H9 (cell line): ENCODE measurements at regions not wholly inside any gene's neighbourhood (a gene's known extent, or its start where the extent isn't known, plus 50 kb on each side); places are given as distances from the start of the nearest gene placed in this dataset.

Source experiments
- DNase-seq: peaks from one replicate; pipeline ENCODE4 v3.0.0-alpha.2; 2017
- H2AFZ ChIP-seq: one replicate; pipeline ENCODE4 v1.6.1; 2013; ENCODE audit warnings: mild to moderate bottlenecking, low read length, control low read depth, moderate library complexity
- H2AK5ac ChIP-seq: 2 replicates; pipeline ENCODE4 v1.6.1; 2013; ENCODE audit warnings: low read length, control low read depth, mixed read lengths; ENCODE audit not compliant: insufficient read length
- H2BK120ac ChIP-seq: one replicate; pipeline ENCODE4 v1.6.1; 2013; ENCODE audit warnings: low read depth, mild to moderate bottlenecking, low read length, control low read depth, inconsistent platforms; ENCODE audit not compliant: poor library complexity, severe bottlenecking
- H2BK12ac ChIP-seq: 2 replicates; pipeline ENCODE4 v1.6.1; 2013; ENCODE audit warnings: low read length, control low read depth, mixed read lengths, low read depth; ENCODE audit not compliant: insufficient read length
- H2BK15ac ChIP-seq: 2 replicates; pipeline ENCODE4 v1.6.1; 2013; ENCODE audit warnings: low read depth, low read length, control low read depth
- H2BK20ac ChIP-seq: one replicate; pipeline ENCODE4 v1.6.1; 2013; ENCODE audit warnings: low read depth, mild to moderate bottlenecking, low read length, control low read depth, inconsistent platforms; ENCODE audit not compliant: poor library complexity, severe bottlenecking
- H2BK5ac ChIP-seq: 2 replicates; pipeline ENCODE4 v1.6.1; 2013; ENCODE audit warnings: low read length, control low read depth, mixed read lengths; ENCODE audit not compliant: insufficient read length
- H3K14ac ChIP-seq: 2 replicates; pipeline ENCODE4 v1.6.1; 2013; ENCODE audit warnings: low read length, control low read depth; ENCODE audit not compliant: insufficient read depth
- H3K18ac ChIP-seq: 2 replicates; pipeline ENCODE4 v1.6.1; 2013; ENCODE audit warnings: low read depth, mild to moderate bottlenecking, mixed read lengths, low read length, control low read depth; ENCODE audit not compliant: insufficient read length
- H3K23ac ChIP-seq: 2 replicates; pipeline ENCODE4 v1.6.1; 2013; ENCODE audit warnings: low read length, control low read depth, mixed read lengths, low read depth; ENCODE audit not compliant: insufficient read length
- H3K23me2 ChIP-seq: 2 replicates; pipeline ENCODE4 v1.6.1; 2013; ENCODE audit warnings: low read depth, mild to moderate bottlenecking, mixed read lengths, low read length, control low read depth; ENCODE audit not compliant: insufficient read length, poor library complexity, severe bottlenecking
- H3K27ac ChIP-seq: 2 replicates; pipeline ENCODE4 v1.5.1; 2013; ENCODE audit warnings: low read length, control low read depth, mixed read lengths, low read depth; ENCODE audit not compliant: insufficient read length
- H3K27me3 ChIP-seq: 2 replicates; pipeline ENCODE4 v1.6.1; 2013; ENCODE audit warnings: low read length, control low read depth, inconsistent platforms; ENCODE audit not compliant: insufficient read depth
- H3K4ac ChIP-seq: 2 replicates; pipeline ENCODE4 v1.6.1; 2013; ENCODE audit warnings: low read depth, mild to moderate bottlenecking, control low read depth, inconsistent platforms, low read length, moderate library complexity
- H3K4me1 ChIP-seq: 2 replicates; pipeline ENCODE4 v1.6.1; 2013; ENCODE audit warnings: low read length, control low read depth, inconsistent platforms; ENCODE audit not compliant: insufficient read depth
- H3K4me2 ChIP-seq: 2 replicates; pipeline ENCODE4 v1.6.1; 2013; ENCODE audit warnings: low read length, control low read depth, mixed read lengths; ENCODE audit not compliant: insufficient read length, insufficient read depth
- H3K56ac ChIP-seq: 2 replicates; pipeline ENCODE4 v1.6.1; 2013; ENCODE audit warnings: low read depth, mild to moderate bottlenecking, mixed read lengths, low read length, control low read depth; ENCODE audit not compliant: insufficient read length
- H3K79me1 ChIP-seq: 2 replicates; pipeline ENCODE4 v1.6.1; 2013; ENCODE audit warnings: low read depth, mild to moderate bottlenecking, moderate library complexity, low read length, control low read depth, inconsistent platforms; ENCODE audit not compliant: insufficient read depth, poor library complexity, severe bottlenecking
- H3K79me2 ChIP-seq: 2 replicates; pipeline ENCODE4 v1.6.1; 2013; ENCODE audit warnings: low read length, control low read depth, inconsistent platforms; ENCODE audit not compliant: insufficient read depth
- H3K9ac ChIP-seq: 2 replicates; pipeline ENCODE4 v1.6.1; 2013; ENCODE audit warnings: low read length, control low read depth, mixed read lengths; ENCODE audit not compliant: insufficient read length; ENCODE audit errors: extremely low read depth
- H3K9me3 ChIP-seq: one replicate; pipeline ENCODE4 v1.6.1; 2013; ENCODE audit warnings: low read depth, low read length, inconsistent platforms; ENCODE audit not compliant: control insufficient read depth
- H3T11ph ChIP-seq: one replicate; pipeline ENCODE4 v1.6.1; 2013; ENCODE audit warnings: mild to moderate bottlenecking, low read length, control low read depth, inconsistent platforms
- H4K20me1 ChIP-seq: one replicate; pipeline ENCODE4 v1.6.1; 2013; ENCODE audit not compliant: control insufficient read depth, insufficient read length, insufficient read depth
- H4K5ac ChIP-seq: 2 replicates; pipeline ENCODE4 v1.6.1; 2013; ENCODE audit warnings: low read depth, mild to moderate bottlenecking, mixed read lengths, low read length, control low read depth; ENCODE audit not compliant: insufficient read length
- H4K8ac ChIP-seq: replicated peaks from 2 replicates; pipeline ENCODE4 v1.6.1; 2013; ENCODE audit warnings: low read length, control low read depth, mixed read lengths, low read depth; ENCODE audit not compliant: insufficient read length
- H4K91ac ChIP-seq: 2 replicates; pipeline ENCODE4 v1.6.1; 2013; ENCODE audit warnings: low read depth, mild to moderate bottlenecking, moderate library complexity, mixed read lengths, low read length, control low read depth; ENCODE audit not compliant: insufficient read length
- H3K27ac Mint-ChIP-seq, 3 experiments: 2 replicates in 2 of 3; 3 replicates in 1 of 3; pipeline ENCODE4 v1.8.0; 2020 to 2021; ENCODE audit warnings: mixed read lengths in 3 of 3, mild to moderate bottlenecking in 1 of 3, moderate library complexity in 1 of 3
- H3K27me3 Mint-ChIP-seq: 2 replicates; pipeline ENCODE4 v1.8.0; 2021; ENCODE audit warnings: low read depth, mild to moderate bottlenecking, moderate library complexity, mixed read lengths
- H3K36me3 Mint-ChIP-seq, 3 experiments: 2 replicates in 2 of 3; 3 replicates in 1 of 3; pipeline ENCODE4 v1.8.0; 2020 to 2021; ENCODE audit warnings: low read depth in 3 of 3, mixed read lengths in 3 of 3; ENCODE audit not compliant: insufficient read depth in 1 of 3
- H3K4me1 Mint-ChIP-seq, 2 experiments: 2 replicates each; pipeline ENCODE4 v1.8.0; 2020; ENCODE audit warnings: mixed read lengths in 2 of 2
- H3K4me3 Mint-ChIP-seq, 2 experiments: 2 replicates in 1 of 2; 3 replicates in 1 of 2; pipeline ENCODE4 v1.8.0; 2020 to 2021; ENCODE audit warnings: mild to moderate bottlenecking in 2 of 2, mixed read lengths in 2 of 2, moderate library complexity in 1 of 2
- H3K9me3 Mint-ChIP-seq, 2 experiments: 2 replicates in 1 of 2; 3 replicates in 1 of 2; pipeline ENCODE4 v1.8.0; 2020; ENCODE audit warnings: mild to moderate bottlenecking in 2 of 2, mixed read lengths in 2 of 2, moderate library complexity in 1 of 2
- WGBS: extraction: QIAGEN DNeasy Blood & Tissue Kit; methylation state at CpG from one replicate; pipeline ENCODE4 v1.1.7; 2013; ENCODE audit warnings: missing lambda C conversion rate, low lambda C conversion rate, mixed read lengths; ENCODE audit not compliant: insufficient read length; ENCODE audit errors: extremely low coverage; 5-methylcytosine and 5-hydroxymethylcytosine counted together
- TF ChIP-seq, protein P1 (sequence below): fragments of 200-600 bp; sonication (generic); conservative IDR thresholded peaks from 3 replicates; pipeline ENCODE4 v1.8.0; 2021; ENCODE audit warnings: antibody characterized with exemption, mild to moderate bottlenecking

- Mint-ChIP-seq H3K4me3 (no peak overlapping the region), H3K36me3 (no peaks in the 10 kb centered on the region), H3K9me3 (no peaks in the 10 kb centered on the region; a peak in 1 of 5 replicates), H3K4me1 (peaks cover 0 to 5% of the 10 kb centered on the region in 2 experiments; a peak in 2 of 4 replicates), H3K27ac (no peak overlapping the region), H3K27me3 (peaks cover 7% of the 10 kb centered on the region)
- H4K5ac ChIP-seq: no peak overlapping the region
- no peaks in the 10 kb centered on the region for H3K79me1 ChIP-seq
- no peak overlapping the region for H4K8ac ChIP-seq
- H4K91ac ChIP-seq: no peak overlapping the region
- H3K4me2 ChIP-seq: no peak overlapping the region
- H3K4ac ChIP-seq: no peak overlapping the region
- no peak overlapping the region for H3K56ac ChIP-seq
- no peaks in the 10 kb centered on the region for H3K27me3 ChIP-seq
- H4K20me1 ChIP-seq: no peaks in the 10 kb centered on the region
- no peaks in the 10 kb centered on the region for H3K9me3 ChIP-seq
- H3K18ac ChIP-seq: no peak overlapping the region
- H2AFZ ChIP-seq: no peak overlapping the region
- no peak overlapping the region for H3K14ac ChIP-seq
- no peak overlapping the region for H2BK5ac ChIP-seq
- no CpG with 5 or more reads among the region's 13 CpGs for WGBS
- no peaks in the 10 kb centered on the region for H3K23me2 ChIP-seq
- H3K9ac ChIP-seq: no peak overlapping the region
- H2BK15ac ChIP-seq: no peak overlapping the region
- no peaks in the 10 kb centered on the region for H3K4me1 ChIP-seq
- H2AK5ac ChIP-seq: no peak overlapping the region
- DNase-seq: no peak
- no peak overlapping the region for H3K27ac ChIP-seq
- TF ChIP-seq, protein P1, sequence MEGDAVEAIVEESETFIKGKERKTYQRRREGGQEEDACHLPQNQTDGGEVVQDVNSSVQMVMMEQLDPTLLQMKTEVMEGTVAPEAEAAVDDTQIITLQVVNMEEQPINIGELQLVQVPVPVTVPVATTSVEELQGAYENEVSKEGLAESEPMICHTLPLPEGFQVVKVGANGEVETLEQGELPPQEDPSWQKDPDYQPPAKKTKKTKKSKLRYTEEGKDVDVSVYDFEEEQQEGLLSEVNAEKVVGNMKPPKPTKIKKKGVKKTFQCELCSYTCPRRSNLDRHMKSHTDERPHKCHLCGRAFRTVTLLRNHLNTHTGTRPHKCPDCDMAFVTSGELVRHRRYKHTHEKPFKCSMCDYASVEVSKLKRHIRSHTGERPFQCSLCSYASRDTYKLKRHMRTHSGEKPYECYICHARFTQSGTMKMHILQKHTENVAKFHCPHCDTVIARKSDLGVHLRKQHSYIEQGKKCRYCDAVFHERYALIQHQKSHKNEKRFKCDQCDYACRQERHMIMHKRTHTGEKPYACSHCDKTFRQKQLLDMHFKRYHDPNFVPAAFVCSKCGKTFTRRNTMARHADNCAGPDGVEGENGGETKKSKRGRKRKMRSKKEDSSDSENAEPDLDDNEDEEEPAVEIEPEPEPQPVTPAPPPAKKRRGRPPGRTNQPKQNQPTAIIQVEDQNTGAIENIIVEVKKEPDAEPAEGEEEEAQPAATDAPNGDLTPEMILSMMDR: no peak
- H2BK12ac ChIP-seq: no peak overlapping the region
- no peaks in the 10 kb centered on the region for H3K79me2 ChIP-seq
- no peak overlapping the region for H3T11ph ChIP-seq
- no peak overlapping the region for H3K23ac ChIP-seq
- no peak overlapping the region for H2BK20ac ChIP-seq
- H2BK120ac ChIP-seq: no peak overlapping the region
These were observed 325.4 kb downstream of the BRD1 start for GRCh38 chr22:49502126-49502826.
